Fibroblast of villous mesenchyme (primary cell): ENCODE measurements at regions not wholly inside any gene's neighbourhood (a gene's known extent, or its start where the extent isn't known, plus 50 kb on each side); places are given as distances from the start of the nearest gene placed in this dataset.
A peak's percentile ranks its signal among the peaks of the same experiment; 100 is the strongest.

Source experiments
- DNase-seq: peaks from one replicate; pipeline ENCODE4 v3.0.0-alpha.2; 2010; ENCODE audit warnings: low read depth
- H3K4me3 ChIP-seq: 2 replicates; pipeline ENCODE4 v1.5.1; 2011; ENCODE audit warnings: low read depth, mild to moderate bottlenecking, low read length
- TF ChIP-seq, protein P1 (sequence below): IDR thresholded peaks from 2 replicates; pipeline ENCODE4 v1.5.1; 2012; ENCODE audit warnings: low read depth, mild to moderate bottlenecking, low read length; ENCODE audit not compliant: insufficient read depth

DNA sequence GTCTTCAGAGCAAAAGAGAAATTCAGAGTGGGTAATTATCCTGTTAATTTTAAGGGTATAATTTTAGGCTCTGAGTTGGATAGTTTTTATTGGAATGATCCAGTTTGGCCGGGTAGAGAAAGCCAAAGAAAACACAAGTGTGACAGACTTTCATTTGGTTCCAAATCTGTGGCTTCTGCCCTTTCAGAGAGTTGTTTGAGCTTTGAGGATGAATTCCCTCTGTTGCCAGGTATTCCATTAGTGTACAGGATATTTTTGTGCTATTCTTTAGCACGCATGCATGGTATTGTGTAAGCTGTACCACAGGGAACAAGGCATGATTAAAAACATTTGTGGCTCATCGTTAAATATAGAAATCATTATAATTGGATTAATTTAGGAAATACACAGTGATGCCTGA lies 384.4 kb downstream of the ADGRL2 start:
- TF ChIP-seq, protein P1, sequence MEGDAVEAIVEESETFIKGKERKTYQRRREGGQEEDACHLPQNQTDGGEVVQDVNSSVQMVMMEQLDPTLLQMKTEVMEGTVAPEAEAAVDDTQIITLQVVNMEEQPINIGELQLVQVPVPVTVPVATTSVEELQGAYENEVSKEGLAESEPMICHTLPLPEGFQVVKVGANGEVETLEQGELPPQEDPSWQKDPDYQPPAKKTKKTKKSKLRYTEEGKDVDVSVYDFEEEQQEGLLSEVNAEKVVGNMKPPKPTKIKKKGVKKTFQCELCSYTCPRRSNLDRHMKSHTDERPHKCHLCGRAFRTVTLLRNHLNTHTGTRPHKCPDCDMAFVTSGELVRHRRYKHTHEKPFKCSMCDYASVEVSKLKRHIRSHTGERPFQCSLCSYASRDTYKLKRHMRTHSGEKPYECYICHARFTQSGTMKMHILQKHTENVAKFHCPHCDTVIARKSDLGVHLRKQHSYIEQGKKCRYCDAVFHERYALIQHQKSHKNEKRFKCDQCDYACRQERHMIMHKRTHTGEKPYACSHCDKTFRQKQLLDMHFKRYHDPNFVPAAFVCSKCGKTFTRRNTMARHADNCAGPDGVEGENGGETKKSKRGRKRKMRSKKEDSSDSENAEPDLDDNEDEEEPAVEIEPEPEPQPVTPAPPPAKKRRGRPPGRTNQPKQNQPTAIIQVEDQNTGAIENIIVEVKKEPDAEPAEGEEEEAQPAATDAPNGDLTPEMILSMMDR, result no peak
- DNase-seq, result no peak
- no peak overlapping the region for H3K4me3 ChIP-seq

GRCh38 chr1:82181846-82182245 lies 381.1 kb downstream of the ADGRL2 start:
- TF ChIP-seq, protein P1, result no peak
- no peak overlapping the region for H3K4me3 ChIP-seq
- no peak for DNase-seq

- no peak for DNase-seq
Observed at GRCh38 chr1:82179131-82179530, 378.4 kb downstream of the ADGRL2 start.

GRCh38 chr1:82177192-82177591 lies 376.5 kb downstream of the ADGRL2 start:
- no peak overlapping the region for H3K4me3 ChIP-seq
- TF ChIP-seq, protein P1, result no peak
- peak; percentile 1 for DNase-seq

More at GRCh38 chr1:82179131-82179530, 378.4 kb downstream of the ADGRL2 start:
- TF ChIP-seq, protein P1, result no peak
- no peak overlapping the region for H3K4me3 ChIP-seq

DNA sequence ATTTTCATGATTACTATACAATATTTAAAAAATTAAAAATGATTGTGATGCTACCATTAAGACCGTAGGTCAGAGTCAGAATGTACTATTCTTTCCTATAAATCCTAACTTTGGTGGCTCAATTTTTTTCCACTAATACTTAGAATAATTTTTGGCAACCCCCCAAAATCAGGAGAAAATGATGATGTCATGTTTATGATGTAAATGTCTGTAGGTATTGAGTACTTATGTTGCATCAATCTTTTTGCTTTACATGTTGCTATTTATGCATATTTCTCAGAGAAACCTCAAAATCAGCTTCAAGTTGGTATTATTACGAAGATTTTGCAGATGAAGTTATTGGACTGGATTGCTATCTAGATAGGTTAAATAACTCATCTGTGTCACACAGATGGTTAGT lies 371.2 kb downstream of the ADGRL2 start:
- H3K4me3 ChIP-seq, result no peak overlapping the region
- DNase-seq, result no peak
- TF ChIP-seq, protein P1, result no peak

GRCh38 chr1:82168482-82168881 lies 367.7 kb downstream of the ADGRL2 start:
- no peak for DNase-seq
- TF ChIP-seq, protein P1, result no peak
- H3K4me3 ChIP-seq, result no peak overlapping the region

GRCh38 chr1:82165304-82165703 lies 364.6 kb downstream of the ADGRL2 start:
- TF ChIP-seq, protein P1, result no peak
- DNase-seq, result no peak
- no peak overlapping the region for H3K4me3 ChIP-seq
